IPS-NIHi7 (cell line): ENCODE measurements at regions not wholly inside any gene's neighbourhood (a gene's known extent, or its start where the extent isn't known, plus 50 kb on each side); places are given as distances from the start of the nearest gene placed in this dataset.
A peak's percentile ranks its signal among the peaks of the same experiment; 100 is the strongest.
"Not testable (repeated sequence)": the region's sequence is repeated elsewhere in the genome, so short reads cannot be mapped to it uniquely, and the experiment has no call there.

Experiments used
- DNase-seq: peaks from one replicate; pipeline ENCODE4 v3.0.0; 2012; ENCODE audit warnings: mixed read lengths; ENCODE audit errors: extremely low spot score

GRCh38 chr3:110473405-110473804 lies 598.2 kb upstream of the NECTIN3 start:
- no peak for DNase-seq

DNA sequence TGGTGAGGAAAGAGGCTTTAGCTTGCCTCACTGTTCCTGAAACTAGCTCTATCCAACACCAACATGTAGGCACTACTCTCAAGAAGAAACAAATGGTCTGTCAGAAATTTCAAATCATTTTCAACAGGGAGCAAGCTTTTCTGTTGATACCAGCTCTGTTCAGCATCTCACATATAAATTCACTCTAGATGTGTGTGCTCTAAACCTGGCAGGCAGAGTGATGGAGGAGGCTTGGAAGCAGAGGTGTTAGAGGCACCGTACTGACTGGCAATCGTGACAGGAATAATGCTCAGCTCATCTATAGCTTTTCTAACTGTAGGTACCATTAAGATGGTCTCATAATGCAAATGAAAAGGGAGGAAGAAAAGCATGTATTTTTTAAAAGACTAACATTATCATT lies 597.2 kb upstream of the NECTIN3 start:
- no peak for DNase-seq

DNA sequence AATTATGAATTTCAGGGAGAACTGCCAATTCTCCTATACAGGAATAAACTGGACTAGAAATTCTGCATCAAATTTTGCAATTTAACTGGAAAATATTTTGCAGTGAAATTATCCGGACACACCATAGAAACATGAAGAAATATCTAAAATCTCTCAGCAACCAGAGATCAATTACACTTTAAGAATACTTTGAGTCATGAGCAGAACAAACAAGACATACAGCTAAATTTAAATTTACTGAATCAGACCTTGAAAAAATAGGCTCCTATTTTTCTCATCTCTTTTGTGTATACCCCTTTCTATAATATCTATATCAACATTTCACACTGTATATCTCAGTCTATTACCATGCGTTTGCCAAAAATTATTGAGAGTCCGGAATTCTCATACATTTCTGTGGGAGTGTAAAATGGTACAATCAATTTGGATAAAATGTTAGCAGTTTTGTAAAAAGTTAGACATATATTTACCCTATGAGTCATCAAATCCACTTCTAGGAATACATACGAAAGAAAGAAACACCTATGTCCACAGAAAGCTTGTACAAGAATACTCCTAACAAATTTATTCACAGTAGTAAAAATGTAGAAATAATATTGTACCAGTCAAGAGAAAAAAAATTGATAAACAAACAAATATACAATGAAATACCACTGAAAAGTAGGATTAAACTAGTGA lies 593.1 kb upstream of the NECTIN3 start:
- DNase-seq, result no peak

DNA sequence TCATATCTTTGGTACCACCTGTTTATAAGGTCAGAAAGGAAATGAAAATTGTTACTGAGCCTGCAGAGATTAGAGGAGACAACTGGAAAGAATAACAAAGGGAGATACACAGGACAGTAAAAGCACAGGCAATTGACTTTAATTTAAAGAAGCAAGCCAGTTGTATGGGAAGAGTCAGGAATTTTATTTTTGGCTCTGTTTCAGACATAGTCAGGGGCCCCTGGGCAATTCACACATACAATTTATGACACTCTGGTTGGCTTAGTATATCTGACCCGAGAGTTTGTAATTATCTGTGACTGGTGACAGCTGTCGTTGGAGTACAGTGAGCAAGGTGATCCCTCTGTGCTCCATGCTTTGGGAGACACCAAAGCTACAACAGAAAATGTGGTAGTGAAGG lies 591.9 kb upstream of the NECTIN3 start:
- no peak for DNase-seq

- DNase-seq, result no peak
Measured at GRCh38 chr3:110485389-110485788, 586.2 kb upstream of the NECTIN3 start.

GRCh38 chr3:110487840-110488239 lies 583.8 kb upstream of the NECTIN3 start:
- DNase-seq, result no peak

DNA sequence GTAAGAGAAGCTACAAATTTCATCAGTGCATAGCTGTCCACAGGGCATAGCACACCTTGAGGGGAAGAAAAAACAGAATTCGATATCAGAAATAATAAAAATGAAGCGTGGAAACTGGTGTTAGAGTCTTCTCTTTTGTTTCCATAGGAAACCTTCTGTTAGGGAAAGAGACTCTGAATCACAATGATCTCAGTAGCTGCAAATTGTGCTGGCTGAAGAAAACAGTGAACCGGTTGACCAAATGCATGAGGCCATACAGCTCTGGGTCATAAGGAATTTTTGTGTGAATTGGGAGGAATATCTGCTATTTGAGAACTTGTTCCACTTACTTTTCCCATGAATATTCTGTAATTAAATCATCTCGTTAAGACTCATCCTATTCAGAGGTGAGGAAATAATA lies 580.2 kb upstream of the NECTIN3 start:
- no peak for DNase-seq

- no peak for DNase-seq
Measured at GRCh38 chr3:110492876-110493275, 578.7 kb upstream of the NECTIN3 start.

DNA sequence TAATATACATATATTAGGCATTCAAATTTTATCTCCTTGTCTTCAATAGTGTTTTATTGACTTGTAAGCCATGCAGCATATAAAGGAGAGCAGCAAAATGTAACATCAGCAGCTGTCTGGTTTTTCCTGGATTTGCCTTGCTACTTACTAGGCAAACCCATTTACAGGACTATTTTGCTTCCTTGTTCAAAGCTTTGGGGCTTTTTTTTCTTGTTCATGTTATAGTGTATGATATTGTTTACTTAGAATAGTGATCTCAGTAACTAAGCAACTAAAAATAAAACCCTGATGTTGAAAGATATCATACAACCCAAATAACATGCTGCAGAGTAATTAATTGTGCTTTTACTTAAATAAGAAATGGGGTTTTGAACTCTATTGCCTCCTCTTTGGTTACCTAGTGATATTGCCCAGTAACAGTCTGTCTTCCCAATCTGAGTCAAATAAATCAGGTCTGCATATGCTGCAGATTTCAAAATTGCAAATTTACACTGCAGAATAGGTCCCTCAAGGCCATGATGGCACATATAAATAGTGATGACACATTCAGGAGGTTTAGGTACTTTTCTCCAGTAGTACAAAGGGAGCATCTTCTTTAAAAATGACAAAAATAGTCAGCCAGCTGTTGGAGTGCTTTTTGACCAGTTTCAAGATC lies 578.1 kb upstream of the NECTIN3 start:
- no peak for DNase-seq

DNA sequence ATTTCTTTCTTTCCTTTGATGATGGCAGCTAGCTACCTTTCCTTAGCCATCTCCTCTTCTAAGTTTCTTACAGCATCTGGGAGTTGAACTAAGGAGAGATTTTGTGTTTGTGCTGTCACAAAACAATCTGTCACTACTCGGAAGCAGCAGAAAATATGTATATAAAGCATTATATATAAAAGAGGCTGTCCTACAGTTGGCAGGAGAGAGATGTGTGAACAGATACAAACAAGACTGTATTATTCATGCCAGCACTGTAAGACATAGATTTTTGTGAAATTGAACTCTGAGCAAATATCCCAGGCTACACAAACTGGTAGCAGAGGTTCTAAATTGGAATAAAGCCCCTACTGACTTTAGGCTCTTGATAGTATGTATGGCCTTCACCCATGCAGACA lies 577.5 kb upstream of the NECTIN3 start:
- DNase-seq, result no peak

DNA sequence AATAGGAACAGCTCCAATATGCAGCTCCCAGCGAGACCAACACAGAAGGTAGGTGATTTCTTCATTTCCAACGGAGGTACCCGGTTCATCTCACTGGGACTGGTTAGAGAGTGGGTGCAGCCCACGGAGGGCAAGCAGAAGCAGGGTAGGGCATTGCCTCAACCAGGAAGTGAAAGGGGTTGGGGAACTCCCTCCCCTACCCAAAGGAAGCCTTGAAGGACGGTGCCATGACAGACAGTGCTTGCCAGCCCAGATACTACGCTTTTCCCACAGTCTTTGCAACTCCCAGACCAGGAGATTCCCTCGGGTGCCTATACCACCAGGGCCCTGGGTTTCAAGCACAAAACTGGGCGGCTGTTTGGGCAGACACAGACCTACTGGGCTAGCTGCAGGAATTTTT lies 576.9 kb upstream of the NECTIN3 start:
- DNase-seq, result no peak

DNA sequence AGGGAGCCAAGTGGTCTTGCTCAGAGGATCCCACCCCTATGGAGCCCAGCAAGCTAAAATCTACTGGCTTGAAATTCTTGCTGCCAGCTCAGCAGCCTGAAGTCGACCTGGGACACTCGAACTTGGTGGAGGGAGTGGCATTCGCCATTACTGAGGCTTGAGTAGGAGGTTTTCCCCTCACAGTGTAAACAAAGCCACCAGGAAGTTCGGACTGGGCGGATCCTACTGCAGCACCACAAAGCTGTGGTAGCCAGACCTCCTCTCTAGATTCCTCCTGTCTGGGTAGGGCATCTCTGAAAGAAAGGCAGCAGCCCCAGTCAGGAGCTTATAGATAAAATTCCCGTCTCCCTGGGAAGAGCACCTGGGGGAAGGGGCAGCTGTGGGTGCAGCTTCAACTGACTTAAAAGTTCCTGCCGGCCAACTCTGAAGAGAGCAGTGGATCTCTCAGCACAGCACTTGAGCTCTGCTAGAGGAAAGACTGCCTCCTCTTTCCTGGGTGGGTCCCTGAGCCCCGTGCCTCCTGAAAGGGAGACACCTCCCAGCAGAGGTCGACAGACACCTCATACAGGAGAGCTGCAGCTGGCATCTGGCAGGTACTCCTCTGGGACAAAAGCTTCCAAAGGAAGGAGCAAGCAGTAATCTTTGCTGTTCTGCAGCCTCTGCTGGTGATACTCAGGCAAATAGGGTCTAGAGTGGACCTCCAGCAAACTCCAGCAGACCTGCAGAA lies 576.3 kb upstream of the NECTIN3 start:
- no peak for DNase-seq

DNA sequence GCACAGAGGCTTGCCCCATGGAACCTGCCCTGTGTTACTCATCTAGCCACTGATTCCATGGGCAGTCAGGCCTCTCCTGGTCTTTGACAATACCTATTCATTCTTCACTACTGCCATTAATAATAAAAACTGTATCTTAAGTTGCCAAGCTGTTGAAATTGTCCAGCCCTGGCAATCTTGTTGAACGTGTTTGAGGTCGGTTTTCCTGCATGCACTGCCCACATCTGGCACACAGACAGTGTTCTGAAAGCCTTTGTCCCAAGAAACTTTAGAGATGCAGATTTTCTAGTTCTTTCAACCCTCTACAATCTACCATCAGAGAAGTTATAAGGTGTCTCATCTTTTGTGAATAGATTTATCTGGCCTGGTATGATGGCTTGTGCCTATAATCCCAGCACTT lies 567.2 kb upstream of the NECTIN3 start:
- no peak for DNase-seq

DNA sequence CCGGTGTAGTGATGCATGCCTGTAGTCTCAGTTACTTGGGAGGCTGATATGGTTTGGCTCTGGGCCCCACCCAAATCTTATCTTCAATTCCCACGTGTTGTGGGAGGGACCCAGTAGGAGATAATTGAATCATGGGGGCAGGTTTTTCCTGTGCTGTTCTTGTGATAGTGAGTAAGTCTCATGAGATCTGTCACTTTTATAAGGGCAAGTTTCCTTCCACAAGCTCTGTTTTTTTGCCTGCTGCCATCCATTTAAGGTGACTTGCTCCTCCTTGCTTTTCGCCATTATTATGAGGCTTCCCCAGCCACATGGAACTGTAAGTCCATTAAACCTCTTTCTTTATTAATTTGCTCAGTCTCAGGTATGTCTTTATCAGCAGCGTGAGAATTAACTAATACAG lies 566.7 kb upstream of the NECTIN3 start:
- DNase-seq, result no peak

DNA sequence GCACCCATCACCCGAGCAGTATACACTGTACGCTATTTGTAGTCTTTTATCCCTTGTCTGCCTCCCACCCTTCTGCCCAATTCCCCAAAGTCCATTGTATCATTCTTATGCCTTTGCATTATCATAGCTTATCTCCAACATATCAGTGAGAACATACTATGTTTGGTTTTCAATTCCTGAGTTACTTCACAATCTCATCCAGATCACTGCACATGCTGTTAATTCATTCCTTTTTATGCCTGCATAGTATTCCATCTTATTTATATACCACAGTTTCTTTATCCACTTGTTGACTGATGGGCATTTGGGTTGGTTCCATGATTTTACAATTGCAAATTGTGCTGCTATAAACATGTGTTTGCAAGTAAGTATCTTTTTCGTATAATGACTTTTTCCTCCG lies 564.7 kb upstream of the NECTIN3 start:
- DNase-seq, result no peak

DNA sequence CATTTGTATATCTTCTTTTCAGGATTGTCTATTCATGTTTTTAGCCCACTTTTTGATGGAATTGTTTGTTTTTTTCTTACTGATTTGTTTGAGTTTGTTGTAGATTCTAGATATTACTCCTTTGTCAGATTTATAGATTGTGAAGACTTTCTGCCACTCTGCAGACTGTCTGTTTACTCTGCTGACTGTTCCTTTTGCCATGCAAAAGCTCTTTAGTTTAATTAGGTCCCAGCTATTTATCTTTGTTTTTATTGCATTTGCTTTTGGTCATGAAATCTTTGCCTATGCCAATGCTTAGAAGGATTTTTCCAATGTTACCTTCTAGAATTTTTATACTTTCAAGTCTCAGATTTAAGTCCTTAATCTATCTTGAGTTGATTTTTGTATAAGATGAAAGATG lies 564.0 kb upstream of the NECTIN3 start:
- not testable (repeated sequence) for DNase-seq

GRCh38 chr3:110512961-110513360 lies 558.7 kb upstream of the NECTIN3 start:
- no peak for DNase-seq

- no peak for DNase-seq
Measured at GRCh38 chr3:110518031-110518430, 553.6 kb upstream of the NECTIN3 start.

- DNase-seq, result no peak
Measured at GRCh38 chr3:110519071-110519470, 552.5 kb upstream of the NECTIN3 start.

GRCh38 chr3:110521019-110521418 lies 550.6 kb upstream of the NECTIN3 start:
- no peak for DNase-seq

- not testable (repeated sequence) for DNase-seq
Measured at GRCh38 chr3:110525558-110526064, 546.0 kb upstream of the NECTIN3 start.

GRCh38 chr3:110526777-110527727 lies 544.6 kb upstream of the NECTIN3 start:
- peak; percentile 22 for DNase-seq
